Right lung (tissue), 2 donors: ENCODE measurements at regions not wholly inside any gene's neighbourhood (a gene's known extent, or its start where the extent isn't known, plus 50 kb on each side); places are given as distances from the start of the nearest gene placed in this dataset.
"Not testable (repeated sequence)": the region's sequence is repeated elsewhere in the genome, so short reads cannot be mapped to it uniquely, and the experiment has no call there.

Experiments used
- DNase-seq, 2 donors: peaks; one replicate each; pipeline ENCODE4 v3.0.0-alpha.2; 2013

DNA sequence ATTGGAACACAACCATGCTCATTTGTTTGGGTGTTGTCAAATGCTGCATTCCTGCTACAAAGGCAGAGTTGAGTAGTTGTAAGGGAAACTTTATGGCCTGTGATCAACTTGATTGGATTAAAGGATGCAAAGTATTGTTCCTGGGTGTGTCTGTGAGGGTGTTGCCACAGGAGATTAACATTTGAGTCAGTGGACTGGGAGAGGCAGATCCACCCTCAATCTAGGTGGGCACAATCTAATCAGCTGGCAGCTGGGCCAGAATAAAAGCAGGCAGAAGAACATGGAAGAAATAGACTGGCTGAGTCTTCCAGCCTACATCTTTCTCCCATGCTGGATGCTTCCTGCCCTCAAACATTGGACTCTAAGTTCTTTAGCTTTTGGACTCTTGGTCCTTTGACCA, 145.6 kb upstream of the LMCD1 start:
- DNase-seq, result not testable (repeated sequence)

DNA sequence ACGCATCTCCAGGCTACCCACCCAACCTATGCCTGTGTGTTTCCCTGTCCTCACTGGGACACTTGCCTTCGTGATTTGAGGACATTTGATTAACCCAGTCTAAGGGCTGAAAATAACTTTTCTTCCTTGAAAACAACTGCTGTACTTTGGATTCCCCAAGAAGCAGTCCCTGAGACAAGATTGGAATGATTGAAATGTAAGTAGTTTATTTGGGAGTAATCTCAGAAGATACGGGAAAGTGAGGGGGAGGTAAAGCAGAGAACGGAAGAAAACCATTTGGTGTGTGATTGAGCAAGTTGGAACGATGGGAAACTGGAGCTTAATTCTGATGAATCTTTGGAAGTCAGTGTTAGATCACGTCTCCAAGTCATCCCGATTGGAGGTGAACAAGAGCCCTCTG, 143.8 kb upstream of the LMCD1 start:
- no peak for DNase-seq

DNA sequence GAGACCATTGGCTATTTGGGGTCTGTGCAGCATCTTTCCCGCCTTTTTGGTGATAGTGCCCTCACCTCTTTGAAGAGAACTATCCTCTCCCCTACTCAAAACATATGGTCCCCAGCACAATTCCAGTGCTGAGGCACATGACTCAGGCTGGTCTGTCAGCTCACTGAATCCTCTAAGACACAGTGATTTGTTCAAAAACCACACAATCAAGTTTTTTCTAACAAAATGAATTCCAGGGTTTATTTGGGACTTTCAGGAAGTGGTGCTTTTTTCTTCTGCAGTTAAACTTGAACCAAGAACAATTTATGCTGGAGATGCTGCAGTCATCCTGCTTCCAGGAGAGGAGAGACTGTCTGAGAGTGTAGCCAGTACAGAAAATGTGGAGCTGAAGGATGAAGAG, 142.5 kb upstream of the LMCD1 start:
- no peak for DNase-seq

DNA sequence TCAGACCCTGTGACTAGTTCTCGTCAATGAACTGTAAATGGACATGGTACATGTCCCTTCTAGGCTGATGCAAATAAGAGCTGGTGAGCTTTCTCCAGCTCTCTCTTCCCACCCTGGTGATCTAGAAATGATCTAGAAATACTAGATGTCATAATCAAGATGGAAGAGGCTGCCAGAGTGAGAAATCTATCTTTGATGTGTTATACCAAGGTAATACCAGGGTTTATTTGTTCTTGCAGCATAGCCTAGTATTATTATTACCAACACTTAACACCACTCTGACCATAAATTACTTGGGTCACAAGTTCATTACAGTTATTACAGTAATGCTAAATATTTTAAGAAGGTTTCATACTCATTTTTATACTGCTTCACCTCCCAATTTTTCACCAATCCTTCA, 138.4 kb upstream of the LMCD1 start:
- no peak for DNase-seq

DNA sequence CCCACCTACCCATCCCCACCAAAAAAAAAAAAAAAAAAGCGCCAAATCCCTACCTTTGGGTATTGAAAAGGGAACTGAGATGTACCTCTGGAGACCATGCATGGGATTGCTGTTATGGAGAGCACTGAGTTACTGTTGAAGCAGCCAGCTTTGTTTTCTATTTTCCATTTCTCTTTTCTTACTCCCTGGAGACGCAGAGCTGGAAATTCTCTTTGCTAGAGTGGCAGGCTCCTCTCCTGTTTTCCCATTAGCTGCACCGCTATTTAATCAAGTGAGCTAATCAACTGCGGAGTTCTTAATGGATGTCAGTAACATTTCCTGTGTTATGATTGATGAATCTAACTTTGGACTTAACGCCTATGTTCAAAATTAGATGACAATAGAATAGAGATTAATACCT, 136.1 kb upstream of the LMCD1 start:
- DNase-seq, result no peak

DNA sequence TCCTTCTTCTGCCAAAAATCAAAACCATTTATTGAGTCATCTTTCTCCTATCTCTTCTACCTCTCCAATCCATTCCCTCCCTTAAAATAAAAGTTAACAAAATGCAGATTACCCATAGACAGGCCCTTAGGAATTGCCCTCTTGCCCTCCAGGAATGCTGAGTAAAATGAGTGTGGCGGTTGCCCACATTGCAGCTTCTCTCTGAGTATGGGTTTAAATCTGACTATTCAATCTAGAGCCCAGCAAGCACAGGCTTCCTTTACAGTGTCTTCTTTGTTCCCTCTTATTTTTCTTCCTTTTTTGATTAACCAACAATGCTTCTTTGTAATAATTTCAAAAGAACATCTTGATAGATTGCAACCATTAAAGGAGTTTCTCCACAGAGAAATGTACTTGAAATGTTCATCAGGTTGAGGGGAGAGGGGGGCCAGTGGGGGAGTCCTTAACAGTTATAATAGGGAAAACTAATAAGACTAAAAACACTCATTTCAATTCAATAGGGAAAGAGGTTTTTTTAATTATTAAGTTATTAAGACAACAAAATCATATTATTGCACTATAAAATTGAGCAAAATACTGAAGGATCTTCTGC, 135.3 kb upstream of the LMCD1 start:
- DNase-seq, result no peak

DNA sequence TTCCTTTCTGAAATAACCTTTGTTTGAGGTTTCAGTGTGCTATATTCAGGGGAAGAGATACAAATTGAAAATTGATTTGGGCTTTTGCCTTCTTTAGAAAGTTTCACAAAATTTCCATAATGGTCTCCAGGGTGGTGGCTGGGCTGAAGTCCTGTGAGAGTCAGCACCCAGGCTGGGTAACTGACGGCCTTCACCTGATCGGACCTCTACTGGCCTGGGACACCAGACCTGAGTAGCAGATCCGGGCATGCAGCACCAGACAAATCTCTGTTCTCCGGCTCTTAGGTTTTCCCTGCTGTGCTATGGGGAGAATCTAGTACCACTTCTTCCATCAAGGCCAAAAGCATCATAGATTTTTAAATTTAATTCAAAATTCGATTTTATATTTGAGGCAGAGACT, 133.0 kb upstream of the LMCD1 start:
- no peak for DNase-seq

DNA sequence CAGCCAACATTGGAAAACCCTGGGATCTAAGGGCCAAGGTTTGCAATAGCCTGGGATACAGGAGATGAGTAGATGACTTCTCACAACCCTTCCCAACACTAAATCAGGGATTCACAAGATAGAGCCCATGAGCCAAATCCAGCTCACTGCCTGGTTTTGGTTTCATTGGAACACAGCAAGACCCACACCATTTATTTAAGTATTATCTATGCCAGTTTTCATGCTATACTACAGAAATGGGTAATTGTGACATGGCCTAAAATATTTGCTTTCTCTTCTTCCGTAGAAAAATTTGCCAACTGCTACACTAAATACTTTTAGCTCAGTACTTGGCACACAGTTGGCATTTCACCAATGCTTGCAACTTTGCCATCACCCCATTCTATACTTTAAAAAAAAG, 132.0 kb upstream of the LMCD1 start:
- no peak for DNase-seq

DNA sequence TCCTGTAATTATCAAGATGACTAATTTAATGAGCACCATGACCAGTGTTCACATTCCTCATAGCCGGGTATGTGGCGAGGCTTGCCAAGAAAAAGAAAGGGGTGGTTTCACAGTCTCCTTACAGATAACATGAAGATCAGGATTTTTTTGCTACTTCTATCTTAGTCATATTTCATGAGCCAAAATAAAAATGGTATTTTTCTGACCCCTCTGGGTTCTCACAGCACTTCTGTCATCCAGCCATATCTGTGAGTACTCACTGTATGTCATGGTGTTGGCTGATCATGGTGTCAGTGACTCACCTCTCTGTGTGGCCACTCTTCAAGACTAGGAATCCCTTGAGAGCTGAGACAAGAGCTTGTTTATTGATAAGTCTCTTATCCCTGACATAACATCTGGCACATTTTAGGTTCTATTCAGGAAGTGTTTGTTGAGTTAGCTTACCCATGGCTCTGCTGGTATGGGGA, 130.5 kb upstream of the LMCD1 start:
- no peak for DNase-seq

DNA sequence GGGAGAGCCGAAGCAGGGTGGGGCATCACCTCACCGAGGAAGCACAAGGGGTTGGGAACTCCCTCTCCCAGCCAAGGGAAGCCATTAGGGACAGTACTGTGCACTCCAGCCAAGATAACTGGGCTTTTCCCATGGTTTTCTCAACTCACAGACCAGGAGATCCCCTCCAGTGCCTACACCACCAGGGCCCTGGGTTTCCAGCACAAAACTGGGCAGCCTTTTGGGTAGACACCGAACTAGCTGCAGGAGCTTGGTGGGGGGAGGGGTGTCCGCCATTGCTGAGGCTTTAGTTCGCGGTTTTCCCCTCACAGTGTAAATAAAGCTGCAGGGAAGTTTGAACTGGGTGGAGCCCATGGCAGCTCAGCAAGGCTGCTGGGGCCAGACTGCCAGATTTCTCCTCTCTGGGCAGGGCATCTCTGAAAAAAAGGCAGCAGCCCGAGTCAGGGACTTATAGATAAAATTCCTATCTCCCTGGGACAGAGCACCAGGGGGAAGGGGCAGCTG, 129.6 kb upstream of the LMCD1 start:
- DNase-seq, result no peak

DNA sequence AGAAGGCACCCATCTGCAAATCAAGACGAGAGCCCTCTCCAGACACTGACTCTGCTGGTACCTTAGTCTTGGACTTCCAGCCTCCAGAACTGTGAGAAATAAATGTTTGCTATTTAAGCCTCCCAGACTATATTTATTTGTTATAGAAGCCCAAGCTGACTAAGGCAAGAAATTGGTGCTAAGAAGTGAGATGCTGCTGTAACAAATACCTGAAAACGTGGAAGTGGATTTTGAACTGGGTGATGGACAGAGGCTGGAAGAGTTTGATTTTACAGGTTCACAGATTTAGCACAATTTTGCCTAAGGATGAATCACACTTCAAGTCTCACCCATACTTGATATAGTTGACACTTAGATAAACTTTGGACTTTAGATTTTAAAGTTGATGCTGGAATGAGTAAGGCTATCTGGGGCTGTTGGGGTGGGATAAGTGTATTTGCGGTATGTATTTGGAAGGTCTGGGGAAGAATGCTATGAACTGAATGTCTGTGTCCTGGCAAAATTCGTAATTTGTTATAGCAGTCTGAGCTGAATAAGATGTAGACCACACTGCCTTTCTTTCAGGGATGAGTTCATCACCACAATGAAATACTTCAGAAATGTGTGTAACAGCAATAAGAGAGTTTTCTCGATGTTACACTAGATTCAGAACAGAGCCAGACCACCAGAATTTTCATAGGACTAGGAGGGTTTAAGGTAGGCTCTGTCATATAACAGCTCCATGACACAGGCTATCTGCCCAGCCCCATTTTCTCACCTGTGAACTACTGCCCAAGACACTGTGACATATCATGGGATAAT, 120.5 kb upstream of the LMCD1 start:
- DNase-seq, result no peak

DNA sequence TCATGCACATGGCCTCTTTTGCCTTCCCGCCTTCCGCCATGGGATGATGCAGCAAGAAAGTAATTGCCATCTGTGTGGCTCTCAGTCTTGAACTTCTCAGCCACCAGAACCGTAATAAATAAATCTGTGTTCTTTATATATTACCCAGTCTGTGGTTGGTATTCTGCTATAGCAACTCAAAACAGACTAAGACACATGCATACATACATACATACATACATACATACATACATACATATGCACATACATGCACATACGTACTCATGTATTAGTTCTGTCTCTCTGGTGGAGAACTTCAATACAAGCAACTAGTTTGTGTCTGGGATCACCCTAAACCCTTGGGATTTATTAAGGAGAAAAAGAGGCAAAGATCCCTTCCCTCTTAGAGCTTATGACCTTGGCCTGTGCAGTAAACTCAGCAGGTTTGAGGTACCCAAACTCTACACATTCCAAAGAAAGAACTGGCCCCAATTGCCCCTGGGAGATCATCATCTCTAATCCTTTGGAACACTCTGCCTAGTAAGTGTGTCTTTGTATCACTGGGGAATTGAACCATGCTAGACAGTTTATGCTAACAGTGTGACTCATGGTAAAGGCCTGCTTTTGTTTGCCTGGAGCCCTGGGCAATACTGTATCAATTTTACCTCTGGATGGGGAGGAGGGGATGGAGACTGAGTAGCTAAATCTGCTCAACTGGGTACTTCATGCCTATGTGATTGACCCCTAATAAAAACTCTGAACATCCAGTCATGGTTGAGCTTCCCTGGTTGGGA, 115.6 kb upstream of the LMCD1 start:
- no peak for DNase-seq

DNA sequence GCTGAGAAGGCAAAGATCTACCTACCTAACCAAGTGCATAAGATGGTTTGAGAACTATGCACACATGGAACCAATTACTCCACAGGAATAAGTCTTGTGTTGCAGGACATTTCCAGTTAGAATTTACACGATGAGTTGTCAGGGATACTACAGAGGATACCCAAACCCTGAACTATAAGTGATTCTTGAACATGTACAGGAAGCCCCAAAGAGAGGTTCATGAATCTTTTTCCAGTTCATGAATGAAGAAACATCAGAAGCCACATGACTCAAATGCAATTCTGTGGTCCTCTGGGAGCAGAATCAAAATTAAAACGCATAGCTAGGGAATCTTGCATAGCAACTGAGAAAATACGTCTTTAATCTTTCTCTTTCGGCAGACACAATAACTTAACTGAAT, 114.1 kb upstream of the LMCD1 start:
- no peak for DNase-seq

DNA sequence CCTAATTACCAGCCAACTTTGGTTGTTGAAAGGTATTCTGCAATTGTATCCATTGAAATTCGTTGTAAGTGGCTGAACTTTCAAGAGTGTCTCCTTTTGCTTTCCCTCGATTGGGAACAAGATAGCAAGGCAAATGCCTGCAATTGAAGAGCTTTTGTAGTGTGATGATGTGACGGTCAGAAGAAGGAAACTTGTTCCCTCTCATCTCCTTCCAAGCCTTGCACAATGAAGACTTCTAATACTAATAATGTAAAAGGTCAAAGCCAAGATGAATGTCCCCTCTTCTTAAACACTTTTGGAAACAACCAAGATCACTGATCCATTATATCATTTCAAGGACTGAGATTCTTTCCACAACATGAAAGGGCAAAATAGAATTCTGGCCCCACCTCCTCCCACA, 101.9 kb upstream of the LMCD1 start:
- DNase-seq, result peak; percentile 37 to 50

DNA sequence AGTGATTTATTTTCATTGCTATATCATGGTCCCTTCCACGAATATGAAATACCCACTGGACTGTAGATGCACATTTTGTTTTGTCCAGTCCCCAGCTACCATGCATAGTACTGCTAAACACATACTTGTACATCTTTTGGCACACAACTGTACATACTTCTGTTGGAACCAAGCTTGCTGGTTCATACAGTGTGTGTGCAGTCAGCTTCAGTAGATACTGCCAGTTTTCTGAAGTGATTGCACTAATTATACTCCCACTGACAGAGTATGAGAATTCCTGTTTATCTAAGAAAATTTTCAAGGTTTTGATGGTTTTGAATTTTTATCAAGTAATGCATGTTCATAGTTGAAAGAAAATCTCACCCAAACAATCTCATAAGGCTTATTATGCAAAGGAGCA, 100.7 kb upstream of the LMCD1 start:
- no peak for DNase-seq

DNA sequence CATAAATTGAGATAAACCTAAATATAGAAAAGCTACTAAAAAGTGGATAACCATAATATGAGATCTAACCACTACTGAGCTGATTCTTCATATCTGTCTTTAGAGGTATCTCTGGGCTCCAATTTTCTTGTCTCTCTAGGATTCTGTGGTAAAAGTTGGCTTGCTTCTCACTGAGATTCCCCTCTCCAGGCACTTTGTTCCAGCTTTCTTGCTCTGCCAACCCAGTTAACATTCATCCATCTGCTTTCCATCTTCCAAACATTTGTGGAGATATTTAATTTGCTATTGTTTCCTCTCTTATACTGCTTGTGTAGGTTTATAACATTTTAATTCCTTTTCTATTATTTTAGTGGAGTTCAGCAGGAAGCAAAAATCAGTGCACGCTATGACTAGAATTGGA, 97.6 kb upstream of the LMCD1 start:
- DNase-seq, result no peak

DNA sequence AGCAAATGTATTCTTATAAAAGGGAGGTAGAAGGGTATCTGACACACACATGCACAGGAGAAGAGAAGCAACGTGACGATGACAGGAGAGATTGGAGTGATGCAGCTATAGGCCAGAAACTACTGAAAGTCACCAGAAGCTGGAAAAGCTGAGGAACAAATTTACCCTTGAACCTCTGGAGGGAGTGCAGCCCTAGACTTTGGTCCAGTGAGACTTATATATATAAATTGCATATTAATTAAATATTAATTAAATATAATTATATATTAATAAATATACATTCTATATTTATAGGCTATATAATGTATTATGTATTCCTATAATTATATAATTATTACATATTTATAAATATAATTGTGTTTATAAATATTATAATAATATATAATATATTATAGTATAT, 96.5 kb upstream of the LMCD1 start:
- DNase-seq, result no peak

DNA sequence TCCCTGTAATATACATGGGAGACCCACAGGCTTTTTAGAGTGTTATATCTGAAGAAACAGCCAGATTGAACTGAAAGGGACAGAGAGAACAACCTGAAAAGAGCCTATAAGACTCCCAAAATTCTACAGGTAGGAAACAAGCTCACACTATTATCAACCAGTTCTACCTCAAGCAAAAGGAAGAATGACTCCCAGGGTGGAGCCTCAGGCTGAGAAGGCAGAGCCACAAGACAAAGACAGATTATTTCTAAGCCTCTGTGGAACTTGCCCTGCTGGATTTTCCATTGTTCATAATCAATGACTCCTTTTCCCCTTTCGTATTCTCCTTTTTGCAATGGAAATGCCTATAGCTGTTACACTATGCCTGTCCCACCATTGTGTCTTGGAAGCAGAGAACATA, 95.1 kb upstream of the LMCD1 start:
- DNase-seq, result no peak

DNA sequence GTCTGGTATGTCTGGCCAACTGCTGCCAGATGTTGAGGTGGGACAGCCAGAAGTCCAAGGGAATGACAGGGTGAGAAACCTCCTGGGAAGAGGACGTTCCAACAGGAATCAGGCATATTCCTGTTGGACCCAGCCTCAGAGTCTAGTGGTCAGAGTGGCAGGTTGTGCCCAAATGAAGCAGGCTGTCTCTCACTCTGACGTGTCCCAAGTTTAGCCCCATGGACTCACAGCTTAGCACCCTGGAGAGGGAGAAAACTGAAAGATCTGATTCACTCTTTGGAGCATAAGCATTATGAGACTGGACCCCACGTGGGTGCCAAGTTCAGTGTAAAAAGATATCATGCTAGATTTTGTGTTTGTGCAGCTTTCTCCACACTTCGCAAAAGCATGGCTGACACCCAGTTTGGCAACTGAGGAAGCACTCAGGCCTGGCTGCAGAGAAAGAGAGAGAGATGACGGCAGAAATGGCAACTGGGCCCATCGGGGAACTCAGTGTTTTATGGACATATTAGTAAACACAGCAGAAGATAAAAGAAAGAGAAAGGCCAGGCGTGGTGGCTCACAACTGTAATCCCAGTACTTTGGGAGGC, 88.2 kb upstream of the LMCD1 start:
- no peak for DNase-seq

DNA sequence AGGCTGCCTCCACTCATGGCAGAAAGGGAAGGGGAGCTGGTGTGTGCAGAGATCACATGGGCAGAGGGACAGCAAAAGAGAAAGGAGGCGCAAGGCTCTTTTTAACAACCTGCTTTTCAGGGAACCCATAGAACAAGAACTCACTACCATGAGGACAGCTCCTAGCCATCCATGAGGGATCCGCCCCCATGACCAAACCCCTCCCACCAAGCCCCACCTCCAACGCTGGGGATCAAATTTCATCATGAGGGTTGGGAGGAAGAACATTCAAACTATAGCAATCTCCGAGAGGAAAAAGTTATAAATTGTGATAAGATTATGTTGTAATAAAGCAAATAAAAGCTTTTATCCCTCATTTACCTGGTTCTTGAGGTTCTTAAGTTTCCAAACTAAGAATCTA, 84.7 kb upstream of the LMCD1 start:
- DNase-seq, result no peak

DNA sequence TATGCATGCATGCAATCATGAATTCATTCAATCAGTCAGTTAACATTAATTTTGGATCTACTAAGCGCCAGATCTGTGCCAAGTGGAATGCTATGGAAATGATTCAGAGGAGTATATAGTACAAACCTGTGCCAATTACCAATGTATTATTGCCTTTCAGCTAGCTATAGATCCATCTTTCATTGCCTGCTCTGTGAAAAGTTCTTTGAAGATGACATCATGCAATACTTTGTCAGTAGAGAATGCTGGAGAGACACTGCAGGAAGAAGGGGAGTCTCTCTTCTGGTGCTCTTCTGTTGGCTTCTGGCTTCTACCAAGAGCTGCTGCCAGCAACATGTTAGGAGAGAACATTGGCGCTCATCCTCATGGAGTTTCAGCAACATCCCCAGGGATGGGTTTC, 81.0 kb upstream of the LMCD1 start:
- DNase-seq, result no peak

DNA sequence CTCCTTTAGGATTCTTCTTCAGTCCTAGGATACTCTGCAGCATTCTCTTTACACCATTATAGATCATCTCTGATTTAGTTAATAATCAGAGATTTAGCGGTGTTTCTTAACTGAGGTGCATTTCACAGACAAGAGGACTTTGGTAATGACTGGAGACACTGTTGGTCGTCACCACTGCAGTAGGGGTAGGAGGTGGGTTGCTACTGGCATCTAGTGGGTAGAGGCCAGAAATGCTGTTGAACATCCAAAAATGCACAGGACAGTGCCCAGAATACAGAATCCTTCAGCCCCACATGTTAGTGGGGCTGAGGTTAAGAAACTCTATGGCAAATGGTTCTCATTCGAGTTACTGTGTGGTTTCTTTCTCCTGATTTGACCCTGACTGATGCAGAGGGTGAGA, 80.4 kb upstream of the LMCD1 start:
- DNase-seq, result no peak

DNA sequence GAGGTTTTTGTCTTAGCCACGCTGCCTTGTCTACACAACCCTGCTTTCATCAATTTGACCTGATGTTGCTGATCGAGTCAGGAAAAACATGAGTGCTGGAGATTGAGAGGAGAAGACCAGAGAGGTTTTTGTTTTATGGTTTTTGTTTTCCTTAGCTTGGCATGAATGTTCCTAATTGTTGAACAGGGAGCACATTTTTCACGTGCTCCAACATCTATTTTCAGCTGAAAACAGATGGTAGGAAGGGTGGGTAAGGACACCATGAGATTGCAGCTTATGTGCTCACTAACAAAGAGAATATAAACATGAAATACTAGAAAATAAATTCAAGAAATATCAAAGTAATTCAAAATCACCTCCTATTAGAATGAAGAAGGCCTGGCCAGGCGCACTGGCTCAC, 79.9 kb upstream of the LMCD1 start:
- no peak for DNase-seq
